K562 (cell line): ENCODE measurements at regions not wholly inside any gene's neighbourhood (a gene's known extent, or its start where the extent isn't known, plus 50 kb on each side); places are given as distances from the start of the nearest gene placed in this dataset.
"Not testable (repeated sequence)": the region's sequence is repeated elsewhere in the genome, so short reads cannot be mapped to it uniquely, and the experiment has no call there.

ENCODE experiments used
- ATAC-seq: fragments of 200-7000 bp; cut with Tn5 transposase; 3 replicates; pipeline ENCODE4 v1.9.1; 2020; ENCODE audit warnings: moderate library complexity
- BruUV-seq: library from RNA; stranded (reverse); fragments of 400-500 nt; replicated peaks from 2 replicates; lab custom pipeline; 2021; lab: Mats Ljungman, UMichigan
- CTCF ChIA-PET: fragments of 300-600 bp; formaldehyde crosslinking; extraction: SDS; loops from one replicate; lab custom pipeline; 2021; ENCODE audit warnings: low intra/inter-chr PET ratio; lab: Yijun Ruan, JAX
- POLR2A ChIA-PET: fragments of 300-600, 350-650 bp; sonication (Branson Sonifier 250); formaldehyde crosslinking; extraction: SDS; loops from one replicate; lab custom pipeline; 2021; ENCODE audit warnings: antibody characterized with exemption, inconsistent platforms; lab: Yijun Ruan, JAX
- DNase-seq, 4 experiments: peaks; one replicate each; pipeline versions ENCODE4 v3.0.0 to v3.0.0-alpha.2; 2011 to 2018; ENCODE audit warnings: low spot score in 3 of 4, mixed read lengths in 3 of 4; ENCODE audit errors: extremely low read depth in 1 of 4
- FAIRE-seq: peaks from 2 replicates; lab custom pipeline; 2011; peaks lifted over from hg19 to GRCh38; lab: Jason Lieb, UNC
- H2AFZ ChIP-seq: 2 replicates; pipeline ENCODE4 v1.6.0; 2011; ENCODE audit warnings: low read depth, low read length, control low read depth, inconsistent platforms
- H3K27ac ChIP-seq: fragments of 200-600 bp; 3 replicates; pipeline ENCODE4 v1.8.0; 2011; ENCODE audit warnings: low read depth, mild to moderate bottlenecking, control low read depth, inconsistent platforms, low read length, moderate library complexity, mixed read lengths; ENCODE audit errors: extremely low read depth
- H3K27me3 ChIP-seq, 2 experiments: fragments of 300-600 bp in 1 of 2; 2 replicates in 1 of 2; 3 replicates in 1 of 2; pipeline versions ENCODE4 v1.6.0 to v1.8.0; 2011; ENCODE audit warnings: inconsistent platforms in 2 of 2, low read length in 2 of 2, mild to moderate bottlenecking in 1 of 2, mixed read lengths in 1 of 2, moderate library complexity in 1 of 2; ENCODE audit not compliant: control insufficient read depth in 2 of 2, insufficient read depth in 2 of 2
- H3K36me3 ChIP-seq: fragments of 300-600 bp; 3 replicates; pipeline ENCODE4 v1.8.0; 2011; ENCODE audit warnings: mild to moderate bottlenecking, low read length, inconsistent platforms; ENCODE audit not compliant: control insufficient read depth, insufficient read depth
- H3K4me1 ChIP-seq, 2 experiments: fragments of 200-600 bp in 1 of 2; replicated peaks in 1 of 2; 2 replicates in 1 of 2; 3 replicates in 1 of 2; pipeline versions ENCODE4 v1.5.1 to v1.8.0; 2011; ENCODE audit warnings: inconsistent platforms in 2 of 2, low read length in 2 of 2, mild to moderate bottlenecking in 1 of 2, mixed read lengths in 1 of 2, moderate library complexity in 1 of 2; ENCODE audit not compliant: control insufficient read depth in 2 of 2, insufficient read depth in 2 of 2
- H3K4me2 ChIP-seq: 2 replicates; pipeline ENCODE4 v1.6.1; 2011; ENCODE audit warnings: low read length, control low read depth, inconsistent platforms, mixed read lengths; ENCODE audit not compliant: insufficient read depth
- H3K4me3 ChIP-seq: fragments of 200-600 bp; sonication (generic), shearing (Covaris generic); 2 replicates; pipeline ENCODE4 v1.5.1; 2016; ENCODE audit warnings: control low read depth, inconsistent platforms
- H3K79me2 ChIP-seq: fragments of 200-600 bp; 3 replicates; pipeline ENCODE4 v1.8.0; 2011; ENCODE audit warnings: low read length, inconsistent platforms; ENCODE audit not compliant: control insufficient read depth, insufficient read depth
- H3K9ac ChIP-seq, 2 experiments: 2 replicates each; pipeline versions ENCODE4 v1.6.0 to v1.6.1; 2011; ENCODE audit warnings: low read depth in 2 of 2, low read length in 2 of 2, control low read depth in 1 of 2, inconsistent platforms in 1 of 2, mild to moderate bottlenecking in 1 of 2, mixed read lengths in 1 of 2; ENCODE audit not compliant: insufficient read depth in 1 of 2
- H3K9me1 ChIP-seq: one replicate; pipeline ENCODE4 v1.6.0; 2011; ENCODE audit warnings: inconsistent platforms, mild to moderate bottlenecking, low read length, moderate library complexity; ENCODE audit not compliant: control insufficient read depth, insufficient read depth
- H3K9me3 ChIP-seq: replicated peaks from 2 replicates; pipeline ENCODE4 v1.5.1; 2011; ENCODE audit warnings: low read depth, low read length, inconsistent platforms; ENCODE audit not compliant: control insufficient read depth, insufficient read depth
- H4K20me1 ChIP-seq: replicated peaks from 2 replicates; pipeline ENCODE4 v1.6.1; 2011; ENCODE audit warnings: low read length, inconsistent platforms, mixed read lengths; ENCODE audit not compliant: control insufficient read depth, insufficient read depth
- CTCF ChIP-seq, 3 experiments: IDR thresholded peaks in 2 of 3; conservative IDR thresholded peaks in 1 of 3; 2 replicates each; pipeline ENCODE4 v1.5.1; 2011 to 2012; ENCODE audit warnings: low read length in 3 of 3, mild to moderate bottlenecking in 3 of 3, control low read depth in 2 of 3, improper control_type of control experiment in 1 of 3, inconsistent platforms in 1 of 3, low read depth in 1 of 3, mixed read lengths in 1 of 3, moderate library complexity in 1 of 3; ENCODE audit not compliant: insufficient read depth in 2 of 3
- KDM5B ChIP-seq: fragments of 200-600 bp; sonication (generic); IDR thresholded peaks from 2 replicates; pipeline ENCODE4 v1.6.1; 2012; ENCODE audit warnings: low read depth, mild to moderate bottlenecking, moderate library complexity, low read length, control low read depth, inconsistent platforms; ENCODE audit not compliant: insufficient replicate concordance
- SNRNP70 ChIP-seq: fragments of 200-400 bp; formaldehyde crosslinking; optimal IDR thresholded peaks from 2 replicates; pipeline ENCODE3; 2017; ENCODE audit warnings: low read depth, low read length
- whole genome bisulfite sequencing: fragments of 100-300 bp; shearing (Covaris generic); methylation state at CpG from one replicate; pipeline ENCODE4 v1.1.6; 2016; ENCODE audit warnings: low coverage, mixed read lengths; ENCODE audit not compliant: insufficient coverage; ENCODE audit errors: missing lambda C conversion rate; 5-methylcytosine and 5-hydroxymethylcytosine counted together
- in situ Hi-C: fragments of 300-500 bp; cut with MboI; formaldehyde crosslinking; loops from 4 replicates; pipeline ENCODE4 v1.15.0; 2018; ENCODE audit warnings: inconsistent platforms, mixed read lengths
- intact Hi-C: fragments of 100-400 bp; cut with micrococcal nuclease; formaldehyde crosslinking; loops from 2 replicates; pipeline ENCODE4 v1.14.2; 2022

- TF ChIP-seq CTCF (IDR thresholded peaks at IDR 0.05 in 2 of 3, conservative IDR thresholded peaks at IDR 0.05 in 1 of 3; ENCODE audit: insufficient read depth in 2 of 3, low read depth in 1 of 3, low read length in 3 of 3) (peak in 1 of 3 experiments; percentile 33; a peak in 1 of 6 replicates), SNRNP70 (no peak), KDM5B (no peak)
Measured at GRCh38 chr2:167715932-167716331, 531.5 kb downstream of the STK39 start (continued).

DNA sequence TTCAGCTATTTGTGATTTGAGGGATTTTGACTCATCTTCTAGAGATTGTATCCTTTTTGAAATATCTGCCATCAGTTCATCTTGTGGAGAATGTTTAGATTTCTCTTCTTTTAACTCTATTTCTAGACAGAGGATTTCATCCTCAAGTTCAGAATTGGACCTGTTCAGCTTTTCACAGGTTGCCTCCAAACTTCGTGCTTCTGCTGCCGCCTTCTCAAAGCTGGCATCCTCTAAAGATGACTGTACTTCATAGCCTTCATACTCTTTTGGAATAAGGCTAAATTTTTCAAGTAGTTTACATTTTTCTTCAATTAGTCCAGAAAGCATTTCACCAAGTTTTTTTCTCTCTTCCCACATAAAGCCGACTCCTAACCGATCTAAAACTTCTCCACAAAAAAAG is 531.9 kb downstream of the STK39 start:
- H3K79me2 ChIP-seq, H3K4me2 ChIP-seq, intact Hi-C loops, FAIRE-seq, H3K9me1 ChIP-seq, ATAC-seq, H4K20me1 ChIP-seq, H3K36me3 ChIP-seq, DNase-seq, H3K27ac ChIP-seq, H3K27me3 ChIP-seq, H3K9me3 ChIP-seq, H3K9ac ChIP-seq, H3K4me3 ChIP-seq, H3K4me1 ChIP-seq, in situ Hi-C loops, H2AFZ ChIP-seq, CTCF ChIA-PET, BruUV-seq: not testable (repeated sequence)
- WGBS, result 0% methylated on average over 2 of the region's 4 CpGs
- POLR2A ChIA-PET, result interaction anchor here (0.6 kb wide), 1 partner anchor 356 kb away, joined by 3 read pairs; no protein-coding TSS in a partner anchor
